ENCODE measurements at regions not wholly inside any gene's neighbourhood (a gene's known extent, or its start where the extent isn't known, plus 50 kb on each side); places are given as distances from the start of the nearest gene placed in this dataset.
"Not testable (repeated sequence)": the region's sequence is repeated elsewhere in the genome, so short reads cannot be mapped to it uniquely, and the experiment has no call there.

DNA sequence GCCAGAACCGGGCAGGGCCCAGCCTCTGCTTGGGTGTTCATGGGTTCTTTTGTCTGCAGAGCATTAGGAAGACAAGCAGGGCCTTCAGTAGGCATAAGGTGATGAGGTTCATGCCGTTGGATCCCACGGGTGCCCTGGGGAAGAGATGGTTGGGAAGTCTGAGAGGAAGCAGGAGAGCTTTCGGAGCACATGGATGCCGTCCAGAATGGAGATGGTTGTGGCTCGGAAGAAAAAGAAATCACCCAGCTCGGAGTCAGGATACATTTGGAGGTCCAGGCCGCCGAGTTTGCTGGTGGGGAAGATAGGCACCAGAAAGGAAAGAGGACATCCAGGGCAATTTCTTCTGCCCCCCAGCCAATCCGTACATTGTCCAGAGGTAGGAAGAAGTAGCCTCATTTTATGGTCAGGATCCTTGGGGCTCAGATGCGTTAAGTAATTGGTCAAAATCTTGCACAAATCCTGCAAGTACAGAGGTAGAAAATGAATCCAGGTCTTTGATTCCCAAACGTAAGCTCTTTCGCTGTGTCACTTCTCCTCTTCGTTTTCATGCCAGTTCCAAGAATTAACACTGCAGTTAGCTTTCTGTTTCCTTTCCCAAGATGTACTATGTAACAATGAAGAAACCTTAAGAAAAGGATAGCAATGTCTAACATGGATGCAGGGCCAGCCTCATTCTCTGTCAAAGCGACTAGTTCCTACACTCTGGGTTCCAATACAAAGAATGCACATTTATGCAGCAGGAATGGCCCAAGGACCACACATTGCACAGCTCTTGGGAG, 147.8 kb upstream of the KLF6 start:
- no peak for DNase-seq (ENCODE audit: low read depth)

- DNase-seq (ENCODE audit: low read depth) = no peak
Observed at GRCh38 chr10:3931901-3932300, 146.9 kb upstream of the KLF6 start.

GRCh38 chr10:3931224-3931623, 146.2 kb upstream of the KLF6 start:
- no peak for DNase-seq (ENCODE audit: low read depth)

- DNase-seq (ENCODE audit: low read depth) = no peak
Observed at GRCh38 chr10:3928569-3928968, 143.6 kb upstream of the KLF6 start.

- DNase-seq (ENCODE audit: low read depth) = no peak
Observed at GRCh38 chr10:3928078-3928477, 143.1 kb upstream of the KLF6 start.

GRCh38 chr10:3926675-3927525, 141.9 kb upstream of the KLF6 start:
- DNase-seq (ENCODE audit: low read depth) = no peak

- DNase-seq (ENCODE audit: low read depth) = no peak
Observed at GRCh38 chr10:3926258-3926657, 141.2 kb upstream of the KLF6 start.

GRCh38 chr10:3925184-3925583, 140.2 kb upstream of the KLF6 start:
- DNase-seq (ENCODE audit: low read depth) = no peak

DNA sequence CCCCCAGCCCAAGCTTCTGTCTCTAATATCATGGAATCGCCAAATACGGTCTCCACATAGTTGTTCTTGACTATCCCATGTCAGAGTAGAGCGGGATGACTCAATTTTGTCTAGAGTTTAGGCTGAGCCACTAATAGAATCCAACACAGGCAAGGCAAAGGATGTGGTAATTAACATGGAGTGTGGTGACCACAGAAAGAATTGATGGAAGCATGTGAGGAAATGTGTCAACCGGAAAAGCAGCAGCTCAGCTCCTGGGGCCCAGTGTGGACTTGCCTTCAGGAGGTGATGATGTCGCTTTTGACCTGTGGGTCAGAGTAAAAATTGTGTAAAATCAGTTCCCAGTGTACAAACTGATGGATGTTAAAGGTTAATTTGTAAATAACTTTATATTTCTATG, 139.3 kb upstream of the KLF6 start:
- DNase-seq (ENCODE audit: low read depth) = no peak

GRCh38 chr10:3923033-3923432, 138.0 kb upstream of the KLF6 start:
- DNase-seq (ENCODE audit: low read depth) = no peak

DNA sequence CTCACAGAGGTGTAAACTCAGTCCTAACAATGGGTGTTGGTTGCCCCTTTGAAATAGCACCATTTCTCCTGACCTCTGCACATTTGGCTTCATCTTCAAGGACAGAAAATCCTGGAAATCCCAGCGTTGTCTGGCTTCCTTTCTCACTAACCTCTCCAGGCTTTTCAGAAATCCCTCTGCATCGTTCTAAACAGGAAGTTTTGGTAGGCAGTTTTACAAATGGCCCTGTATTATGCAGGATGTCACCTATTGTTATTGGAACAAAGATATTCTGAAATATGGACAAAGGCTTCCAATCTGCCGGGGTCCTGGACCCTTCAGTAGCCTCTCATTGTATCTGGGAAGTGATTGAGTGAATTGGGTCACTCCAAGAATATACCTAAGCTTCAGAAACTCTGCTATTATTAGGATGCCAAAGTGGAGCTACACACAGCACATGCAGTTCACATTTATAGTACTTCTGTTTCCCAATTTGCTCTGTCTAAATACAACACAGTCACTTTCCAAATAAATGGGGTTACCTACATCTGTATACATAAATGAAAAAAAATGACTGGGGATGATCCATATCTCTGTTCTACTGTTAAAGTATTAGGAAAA, 134.8 kb upstream of the KLF6 start:
- no peak for DNase-seq (ENCODE audit: low read depth)

DNA sequence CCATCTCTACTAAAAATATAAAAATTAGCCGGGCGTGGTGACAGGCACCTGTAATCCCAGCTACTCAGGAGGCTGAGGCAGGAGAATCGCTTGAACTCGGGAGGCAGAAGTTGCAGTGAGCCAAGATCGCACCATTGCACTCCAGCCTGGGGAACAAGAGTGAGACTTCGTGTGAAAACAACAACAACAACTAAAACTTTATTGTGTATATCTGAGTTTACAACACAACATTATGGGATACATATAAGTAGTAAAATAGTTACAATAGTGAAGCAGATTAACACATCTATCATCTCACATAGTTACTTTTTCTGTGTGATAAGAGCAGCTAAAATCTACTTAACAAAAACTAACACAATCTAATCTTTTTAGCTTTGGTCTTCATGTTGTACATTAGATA, 132.4 kb upstream of the KLF6 start:
- DNase-seq (ENCODE audit: low read depth) = not testable (repeated sequence)

- no peak for DNase-seq (ENCODE audit: low read depth)
Observed at GRCh38 chr10:3914733-3915132, 129.7 kb upstream of the KLF6 start.

DNA sequence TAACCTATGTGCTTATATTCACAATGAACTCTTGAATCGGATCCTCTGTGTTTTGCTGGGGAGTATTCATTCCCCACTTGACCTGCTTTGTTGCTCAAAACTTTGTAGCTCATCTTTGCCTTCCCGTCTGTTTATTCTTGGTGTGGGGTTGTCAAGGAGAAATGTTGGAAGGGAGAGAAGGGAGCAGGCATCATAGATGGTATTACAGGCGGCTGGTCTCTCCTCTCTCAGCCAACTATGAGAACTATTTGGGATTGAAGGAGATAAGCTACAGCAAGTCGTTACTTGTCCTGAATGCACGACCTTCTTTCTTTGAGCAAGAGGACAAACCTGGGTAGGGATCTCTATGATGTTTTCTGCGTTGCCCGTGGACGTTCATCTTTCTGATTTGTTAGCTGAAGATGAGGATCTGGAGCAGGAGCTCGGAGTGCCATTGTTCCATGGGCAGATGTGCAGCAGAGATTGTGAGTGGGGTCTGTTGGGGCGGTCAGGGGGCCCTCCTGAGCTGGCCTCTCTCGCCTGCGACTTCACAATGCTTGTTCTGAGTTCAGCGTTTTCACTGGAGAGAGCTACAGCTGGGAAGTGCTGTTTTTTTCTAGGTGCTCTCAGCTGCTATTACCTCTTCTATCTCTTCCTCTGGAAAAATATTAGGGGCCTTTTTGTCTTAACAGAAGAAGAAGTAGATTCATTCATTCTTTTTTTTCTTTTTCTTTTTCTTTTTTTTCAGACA, 126.9 kb upstream of the KLF6 start:
- no peak for DNase-seq (ENCODE audit: low read depth)

GRCh38 chr10:3911241-3911640, 126.2 kb upstream of the KLF6 start:
- DNase-seq (ENCODE audit: low read depth) = no peak

- DNase-seq (ENCODE audit: low read depth) = no peak
Observed at GRCh38 chr10:3909339-3909738, 124.3 kb upstream of the KLF6 start.

DNA sequence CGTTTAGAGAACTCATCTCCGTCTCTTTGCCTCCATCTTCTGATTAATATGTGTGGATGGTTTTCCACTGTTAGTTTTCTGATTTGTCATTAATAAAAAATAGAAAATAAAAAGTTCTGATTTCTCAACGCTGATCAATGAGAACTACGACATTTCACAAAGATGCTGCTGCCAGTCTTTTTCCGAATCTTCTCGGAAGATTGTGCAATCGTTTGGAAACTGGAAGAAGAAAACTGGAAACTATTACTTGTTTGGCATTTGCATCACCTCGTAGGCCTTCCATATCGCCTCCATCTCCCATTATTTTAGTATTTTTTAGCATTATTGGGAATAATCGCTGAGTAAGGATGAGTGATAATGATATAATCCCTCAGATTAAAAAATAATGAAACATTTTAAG, 123.2 kb upstream of the KLF6 start:
- no peak for DNase-seq (ENCODE audit: low read depth)

- DNase-seq (ENCODE audit: low read depth) = no peak
Observed at GRCh38 chr10:3907514-3907913, 122.5 kb upstream of the KLF6 start.

- DNase-seq (ENCODE audit: low read depth) = no peak
Observed at GRCh38 chr10:3906511-3907111, 121.6 kb upstream of the KLF6 start.

GRCh38 chr10:3904419-3904960, 119.5 kb upstream of the KLF6 start:
- no peak for DNase-seq (ENCODE audit: low read depth)

- no peak for DNase-seq (ENCODE audit: low read depth)
Observed at GRCh38 chr10:3902809-3903410, 117.9 kb upstream of the KLF6 start.

Data from activated T-helper 9 cell treated with anti-CD3 and anti-CD28 coated beads, Interleukin-2, amount 50 U/mL, for 16 hours (primary cell).